H9 (cell line): ENCODE measurements at regions not wholly inside any gene's neighbourhood (a gene's known extent, or its start where the extent isn't known, plus 50 kb on each side); places are given as distances from the start of the nearest gene placed in this dataset.
"Not testable (repeated sequence)": the region's sequence is repeated elsewhere in the genome, so short reads cannot be mapped to it uniquely, and the experiment has no call there.

Experiments used
- DNase-seq: peaks from one replicate; pipeline ENCODE4 v3.0.0-alpha.2; 2017
- H2AFZ ChIP-seq: one replicate; pipeline ENCODE4 v1.6.1; 2013; ENCODE audit warnings: mild to moderate bottlenecking, low read length, control low read depth, moderate library complexity
- H2AK5ac ChIP-seq: 2 replicates; pipeline ENCODE4 v1.6.1; 2013; ENCODE audit warnings: low read length, control low read depth, mixed read lengths; ENCODE audit not compliant: insufficient read length
- H2BK120ac ChIP-seq: one replicate; pipeline ENCODE4 v1.6.1; 2013; ENCODE audit warnings: low read depth, mild to moderate bottlenecking, low read length, control low read depth, inconsistent platforms; ENCODE audit not compliant: poor library complexity, severe bottlenecking
- H2BK12ac ChIP-seq: 2 replicates; pipeline ENCODE4 v1.6.1; 2013; ENCODE audit warnings: low read length, control low read depth, mixed read lengths, low read depth; ENCODE audit not compliant: insufficient read length
- H2BK15ac ChIP-seq: 2 replicates; pipeline ENCODE4 v1.6.1; 2013; ENCODE audit warnings: low read depth, low read length, control low read depth
- H2BK20ac ChIP-seq: one replicate; pipeline ENCODE4 v1.6.1; 2013; ENCODE audit warnings: low read depth, mild to moderate bottlenecking, low read length, control low read depth, inconsistent platforms; ENCODE audit not compliant: poor library complexity, severe bottlenecking
- H2BK5ac ChIP-seq: 2 replicates; pipeline ENCODE4 v1.6.1; 2013; ENCODE audit warnings: low read length, control low read depth, mixed read lengths; ENCODE audit not compliant: insufficient read length
- H3K14ac ChIP-seq: 2 replicates; pipeline ENCODE4 v1.6.1; 2013; ENCODE audit warnings: low read length, control low read depth; ENCODE audit not compliant: insufficient read depth
- H3K18ac ChIP-seq: 2 replicates; pipeline ENCODE4 v1.6.1; 2013; ENCODE audit warnings: low read depth, mild to moderate bottlenecking, mixed read lengths, low read length, control low read depth; ENCODE audit not compliant: insufficient read length
- H3K23ac ChIP-seq: 2 replicates; pipeline ENCODE4 v1.6.1; 2013; ENCODE audit warnings: low read length, control low read depth, mixed read lengths, low read depth; ENCODE audit not compliant: insufficient read length
- H3K23me2 ChIP-seq: 2 replicates; pipeline ENCODE4 v1.6.1; 2013; ENCODE audit warnings: low read depth, mild to moderate bottlenecking, mixed read lengths, low read length, control low read depth; ENCODE audit not compliant: insufficient read length, poor library complexity, severe bottlenecking
- H3K27ac ChIP-seq: 2 replicates; pipeline ENCODE4 v1.5.1; 2013; ENCODE audit warnings: low read length, control low read depth, mixed read lengths, low read depth; ENCODE audit not compliant: insufficient read length
- H3K27me3 ChIP-seq: 2 replicates; pipeline ENCODE4 v1.6.1; 2013; ENCODE audit warnings: low read length, control low read depth, inconsistent platforms; ENCODE audit not compliant: insufficient read depth
- H3K4ac ChIP-seq: 2 replicates; pipeline ENCODE4 v1.6.1; 2013; ENCODE audit warnings: low read depth, mild to moderate bottlenecking, control low read depth, inconsistent platforms, low read length, moderate library complexity
- H3K4me1 ChIP-seq: 2 replicates; pipeline ENCODE4 v1.6.1; 2013; ENCODE audit warnings: low read length, control low read depth, inconsistent platforms; ENCODE audit not compliant: insufficient read depth
- H3K4me2 ChIP-seq: 2 replicates; pipeline ENCODE4 v1.6.1; 2013; ENCODE audit warnings: low read length, control low read depth, mixed read lengths; ENCODE audit not compliant: insufficient read length, insufficient read depth
- H3K56ac ChIP-seq: 2 replicates; pipeline ENCODE4 v1.6.1; 2013; ENCODE audit warnings: low read depth, mild to moderate bottlenecking, mixed read lengths, low read length, control low read depth; ENCODE audit not compliant: insufficient read length
- H3K79me1 ChIP-seq: 2 replicates; pipeline ENCODE4 v1.6.1; 2013; ENCODE audit warnings: low read depth, mild to moderate bottlenecking, moderate library complexity, low read length, control low read depth, inconsistent platforms; ENCODE audit not compliant: insufficient read depth, poor library complexity, severe bottlenecking
- H3K79me2 ChIP-seq: 2 replicates; pipeline ENCODE4 v1.6.1; 2013; ENCODE audit warnings: low read length, control low read depth, inconsistent platforms; ENCODE audit not compliant: insufficient read depth
- H3K9ac ChIP-seq: 2 replicates; pipeline ENCODE4 v1.6.1; 2013; ENCODE audit warnings: low read length, control low read depth, mixed read lengths; ENCODE audit not compliant: insufficient read length; ENCODE audit errors: extremely low read depth
- H3K9me3 ChIP-seq: one replicate; pipeline ENCODE4 v1.6.1; 2013; ENCODE audit warnings: low read depth, low read length, inconsistent platforms; ENCODE audit not compliant: control insufficient read depth
- H3T11ph ChIP-seq: one replicate; pipeline ENCODE4 v1.6.1; 2013; ENCODE audit warnings: mild to moderate bottlenecking, low read length, control low read depth, inconsistent platforms
- H4K20me1 ChIP-seq: one replicate; pipeline ENCODE4 v1.6.1; 2013; ENCODE audit not compliant: control insufficient read depth, insufficient read length, insufficient read depth
- H4K5ac ChIP-seq: 2 replicates; pipeline ENCODE4 v1.6.1; 2013; ENCODE audit warnings: low read depth, mild to moderate bottlenecking, mixed read lengths, low read length, control low read depth; ENCODE audit not compliant: insufficient read length
- H4K8ac ChIP-seq: replicated peaks from 2 replicates; pipeline ENCODE4 v1.6.1; 2013; ENCODE audit warnings: low read length, control low read depth, mixed read lengths, low read depth; ENCODE audit not compliant: insufficient read length
- H4K91ac ChIP-seq: 2 replicates; pipeline ENCODE4 v1.6.1; 2013; ENCODE audit warnings: low read depth, mild to moderate bottlenecking, moderate library complexity, mixed read lengths, low read length, control low read depth; ENCODE audit not compliant: insufficient read length
- H3K27ac Mint-ChIP-seq, 3 experiments: 2 replicates in 2 of 3; 3 replicates in 1 of 3; pipeline ENCODE4 v1.8.0; 2020 to 2021; ENCODE audit warnings: mixed read lengths in 3 of 3, mild to moderate bottlenecking in 1 of 3, moderate library complexity in 1 of 3
- H3K27me3 Mint-ChIP-seq: 2 replicates; pipeline ENCODE4 v1.8.0; 2021; ENCODE audit warnings: low read depth, mild to moderate bottlenecking, moderate library complexity, mixed read lengths
- H3K36me3 Mint-ChIP-seq, 3 experiments: 2 replicates in 2 of 3; 3 replicates in 1 of 3; pipeline ENCODE4 v1.8.0; 2020 to 2021; ENCODE audit warnings: low read depth in 3 of 3, mixed read lengths in 3 of 3; ENCODE audit not compliant: insufficient read depth in 1 of 3
- H3K4me1 Mint-ChIP-seq, 2 experiments: 2 replicates each; pipeline ENCODE4 v1.8.0; 2020; ENCODE audit warnings: mixed read lengths in 2 of 2
- H3K4me3 Mint-ChIP-seq, 2 experiments: 2 replicates in 1 of 2; 3 replicates in 1 of 2; pipeline ENCODE4 v1.8.0; 2020 to 2021; ENCODE audit warnings: mild to moderate bottlenecking in 2 of 2, mixed read lengths in 2 of 2, moderate library complexity in 1 of 2
- H3K9me3 Mint-ChIP-seq, 2 experiments: 2 replicates in 1 of 2; 3 replicates in 1 of 2; pipeline ENCODE4 v1.8.0; 2020; ENCODE audit warnings: mild to moderate bottlenecking in 2 of 2, mixed read lengths in 2 of 2, moderate library complexity in 1 of 2
- WGBS: extraction: QIAGEN DNeasy Blood & Tissue Kit; methylation state at CpG from one replicate; pipeline ENCODE4 v1.1.7; 2013; ENCODE audit warnings: missing lambda C conversion rate, low lambda C conversion rate, mixed read lengths; ENCODE audit not compliant: insufficient read length; ENCODE audit errors: extremely low coverage; 5-methylcytosine and 5-hydroxymethylcytosine counted together
- TF ChIP-seq, protein P1 (sequence below): fragments of 200-600 bp; sonication (generic); conservative IDR thresholded peaks from 3 replicates; pipeline ENCODE4 v1.8.0; 2021; ENCODE audit warnings: antibody characterized with exemption, mild to moderate bottlenecking

GRCh38 chr10:118931436-118931835 is 98.1 kb upstream of the NANOS1 start:
- Histone ChIP-seq H3K9me3 (no peaks in the 10 kb centered on the region), H3T11ph (no peak overlapping the region), H4K91ac (no peak overlapping the region), H3K23ac (no peak overlapping the region), H2BK5ac (no peak overlapping the region), H2BK12ac (no peak overlapping the region), H3K79me2 (no peaks in the 10 kb centered on the region), H3K14ac (no peak overlapping the region), H3K4ac (no peak overlapping the region), H3K79me1 (no peaks in the 10 kb centered on the region), H2BK120ac (no peak overlapping the region), H4K5ac (no peak overlapping the region), H2BK20ac (no peak overlapping the region), H4K8ac (no peak overlapping the region), H4K20me1 (no peaks in the 10 kb centered on the region), H3K9ac (no peak overlapping the region), H3K4me2 (no peak overlapping the region), H3K27me3 (no peaks in the 10 kb centered on the region), H2AFZ (no peak overlapping the region), H3K27ac (no peak overlapping the region), H3K18ac (no peak overlapping the region), H2AK5ac (no peak overlapping the region), H3K56ac (no peak overlapping the region), H3K4me1 (no peaks in the 10 kb centered on the region), H3K23me2 (no peaks in the 10 kb centered on the region), H2BK15ac (no peak overlapping the region)
- Mint-ChIP-seq H3K27ac (no peak overlapping the region), H3K4me3 (no peak overlapping the region), H3K27me3 (peaks cover 1% of the 10 kb centered on the region; the same call in 1 of the 2 replicates), H3K9me3 (peaks cover 12 to 18% of the 10 kb centered on the region in 2 experiments), H3K36me3 (peaks cover 0 to 13% (median 3%) of the 10 kb centered on the region in 3 experiments; a peak in 1 of 7 replicates), H3K4me1 (no peaks in the 10 kb centered on the region)
- TF ChIP-seq, protein P1, sequence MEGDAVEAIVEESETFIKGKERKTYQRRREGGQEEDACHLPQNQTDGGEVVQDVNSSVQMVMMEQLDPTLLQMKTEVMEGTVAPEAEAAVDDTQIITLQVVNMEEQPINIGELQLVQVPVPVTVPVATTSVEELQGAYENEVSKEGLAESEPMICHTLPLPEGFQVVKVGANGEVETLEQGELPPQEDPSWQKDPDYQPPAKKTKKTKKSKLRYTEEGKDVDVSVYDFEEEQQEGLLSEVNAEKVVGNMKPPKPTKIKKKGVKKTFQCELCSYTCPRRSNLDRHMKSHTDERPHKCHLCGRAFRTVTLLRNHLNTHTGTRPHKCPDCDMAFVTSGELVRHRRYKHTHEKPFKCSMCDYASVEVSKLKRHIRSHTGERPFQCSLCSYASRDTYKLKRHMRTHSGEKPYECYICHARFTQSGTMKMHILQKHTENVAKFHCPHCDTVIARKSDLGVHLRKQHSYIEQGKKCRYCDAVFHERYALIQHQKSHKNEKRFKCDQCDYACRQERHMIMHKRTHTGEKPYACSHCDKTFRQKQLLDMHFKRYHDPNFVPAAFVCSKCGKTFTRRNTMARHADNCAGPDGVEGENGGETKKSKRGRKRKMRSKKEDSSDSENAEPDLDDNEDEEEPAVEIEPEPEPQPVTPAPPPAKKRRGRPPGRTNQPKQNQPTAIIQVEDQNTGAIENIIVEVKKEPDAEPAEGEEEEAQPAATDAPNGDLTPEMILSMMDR: no peak
- DNase-seq: no peak
- no CpG with 5 or more reads among the region's 1 CpG for WGBS

GRCh38 chr10:118932154-118932553 is 97.4 kb upstream of the NANOS1 start:
- H2BK5ac ChIP-seq, H3K56ac ChIP-seq, H2BK15ac ChIP-seq, H3K18ac ChIP-seq, H4K8ac ChIP-seq, H3K4me1 Mint-ChIP-seq, H4K91ac ChIP-seq, H3K4me3 Mint-ChIP-seq, H3K9ac ChIP-seq, DNase-seq, H3K27ac Mint-ChIP-seq, H3K79me2 ChIP-seq, H2AK5ac ChIP-seq, H3K79me1 ChIP-seq, H2BK20ac ChIP-seq, H3K14ac ChIP-seq, H3K4ac ChIP-seq, H3T11ph ChIP-seq, H2BK12ac ChIP-seq, H3K27me3 Mint-ChIP-seq, H4K20me1 ChIP-seq, H3K4me1 ChIP-seq, H3K23me2 ChIP-seq, H3K27me3 ChIP-seq, H3K9me3 ChIP-seq, H2AFZ ChIP-seq, H2BK120ac ChIP-seq, H4K5ac ChIP-seq, H3K4me2 ChIP-seq, H3K27ac ChIP-seq, H3K23ac ChIP-seq: not testable (repeated sequence)
- peaks cover 0 to 13% (median 3%) of the 10 kb centered on the region in 3 experiments; a peak in 1 of 7 replicates for H3K36me3 Mint-ChIP-seq
- no CpG with 5 or more reads among the region's 1 CpG for WGBS
- peaks cover 12 to 18% of the 10 kb centered on the region in 2 experiments for H3K9me3 Mint-ChIP-seq
